ENCODE measurements at regions not wholly inside any gene's neighbourhood (a gene's known extent, or its start where the extent isn't known, plus 50 kb on each side); places are given as distances from the start of the nearest gene placed in this dataset.

GRCh38 chr12:89165703-89166102 is 186.6 kb downstream of the DUSP6 start:
- Histone ChIP-seq H3K4me3 (ENCODE audit: low read depth, low read length) (no peak overlapping the region), H3K9ac (ENCODE audit: low read depth, low read length) (no peak overlapping the region), H3K36me3 (ENCODE audit: control insufficient read depth, insufficient read depth, low read length) (no peaks in the 10 kb centered on the region), H3K4me1 (ENCODE audit: control insufficient read depth, insufficient read depth, low read length) (peaks cover 3% of the 10 kb centered on the region), H3K27me3 (ENCODE audit: control insufficient read depth, insufficient read depth, low read length) (peaks cover 46% of the 10 kb centered on the region), H3K9me3 (ENCODE audit: control insufficient read depth, insufficient read depth, low read length) (no peaks in the 10 kb centered on the region)

DNA sequence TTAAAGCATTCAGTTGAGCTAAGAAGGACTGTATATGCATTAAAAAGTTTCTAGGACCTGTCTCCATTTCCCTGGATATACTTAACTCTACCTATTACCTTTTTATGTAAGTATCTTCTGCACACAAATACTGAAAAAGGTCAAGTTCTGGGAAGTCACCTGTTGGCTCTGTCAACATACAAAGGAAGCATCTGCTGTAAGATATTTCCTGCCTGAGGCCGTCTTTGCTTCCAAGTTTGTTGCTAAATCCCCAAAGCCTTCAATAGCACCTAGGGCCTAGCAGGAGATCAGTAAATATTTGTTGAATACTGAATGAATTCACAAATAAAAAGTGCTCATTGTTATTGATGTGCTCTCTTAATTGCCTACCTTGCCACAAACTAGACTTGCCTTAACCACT is 188.4 kb downstream of the DUSP6 start:
- Histone ChIP-seq H3K9ac (ENCODE audit: low read depth, low read length) (no peak overlapping the region), H3K9me3 (ENCODE audit: control insufficient read depth, insufficient read depth, low read length) (no peaks in the 10 kb centered on the region), H3K4me3 (ENCODE audit: low read depth, low read length) (no peak overlapping the region), H3K4me1 (ENCODE audit: control insufficient read depth, insufficient read depth, low read length) (peaks cover 3% of the 10 kb centered on the region), H3K36me3 (ENCODE audit: control insufficient read depth, insufficient read depth, low read length) (no peaks in the 10 kb centered on the region), H3K27me3 (ENCODE audit: control insufficient read depth, insufficient read depth, low read length) (peaks cover 50% of the 10 kb centered on the region)

DNA sequence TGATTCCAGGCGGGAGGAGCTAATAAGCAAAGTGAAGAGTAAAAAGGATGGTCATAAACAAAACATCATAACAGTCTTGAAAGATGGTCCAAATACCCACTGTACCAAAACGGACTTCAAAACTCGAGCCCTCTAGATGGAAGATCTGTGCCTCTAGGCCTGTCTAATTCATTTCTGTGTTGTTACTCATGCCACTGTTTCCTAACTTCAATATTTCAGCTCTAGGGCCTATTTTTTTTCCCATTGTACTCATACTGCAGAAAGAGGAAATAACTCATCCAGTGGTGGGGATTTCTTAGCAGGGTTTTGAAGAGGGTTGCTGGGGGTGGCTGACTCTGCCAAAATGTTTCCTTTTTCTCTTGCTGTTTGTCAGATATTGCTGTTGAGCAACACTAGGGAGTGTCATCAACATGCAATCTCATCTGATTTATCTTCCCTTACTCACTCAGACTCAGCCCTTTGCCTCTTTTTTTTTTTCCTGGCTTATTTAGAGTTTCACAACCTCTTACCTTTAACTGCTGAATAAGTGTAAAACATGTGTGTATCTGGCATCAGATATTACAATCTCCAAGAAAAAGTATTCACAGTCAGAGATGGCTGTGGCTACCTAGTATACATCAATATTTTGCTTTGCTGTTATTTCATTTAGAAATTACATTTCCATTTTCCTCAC is 189.6 kb downstream of the DUSP6 start:
- H3K4me3 ChIP-seq (ENCODE audit: low read depth, low read length), result no peak overlapping the region
- no peaks in the 10 kb centered on the region for H3K36me3 ChIP-seq (ENCODE audit: control insufficient read depth, insufficient read depth, low read length)
- H3K27me3 ChIP-seq (ENCODE audit: control insufficient read depth, insufficient read depth, low read length), result peaks cover 50% of the 10 kb centered on the region
- peaks cover 3% of the 10 kb centered on the region for H3K4me1 ChIP-seq (ENCODE audit: control insufficient read depth, insufficient read depth, low read length)
- no peaks in the 10 kb centered on the region for H3K9me3 ChIP-seq (ENCODE audit: control insufficient read depth, insufficient read depth, low read length)
- H3K9ac ChIP-seq (ENCODE audit: low read depth, low read length), result no peak overlapping the region

- Histone ChIP-seq H3K9ac (ENCODE audit: low read depth, low read length) (no peak overlapping the region), H3K4me1 (ENCODE audit: control insufficient read depth, insufficient read depth, low read length) (peaks cover 3% of the 10 kb centered on the region)
Observed at GRCh38 chr12:89161557-89161956, 190.7 kb downstream of the DUSP6 start.

GRCh38 chr12:89160716-89161123 is 191.6 kb downstream of the DUSP6 start:
- H3K4me3 ChIP-seq (ENCODE audit: low read depth, low read length), result no peak overlapping the region
- H3K27me3 ChIP-seq (ENCODE audit: control insufficient read depth, insufficient read depth, low read length), result peaks cover 37% of the 10 kb centered on the region
- peaks cover 2% of the 10 kb centered on the region for H3K4me1 ChIP-seq (ENCODE audit: control insufficient read depth, insufficient read depth, low read length)
- H3K9ac ChIP-seq (ENCODE audit: low read depth, low read length), result no peak overlapping the region
- H3K36me3 ChIP-seq (ENCODE audit: control insufficient read depth, insufficient read depth, low read length), result no peaks in the 10 kb centered on the region
- no peaks in the 10 kb centered on the region for H3K9me3 ChIP-seq (ENCODE audit: control insufficient read depth, insufficient read depth, low read length)

More at GRCh38 chr12:89161557-89161956, 190.7 kb downstream of the DUSP6 start:
- no peaks in the 10 kb centered on the region for H3K36me3 ChIP-seq (ENCODE audit: control insufficient read depth, insufficient read depth, low read length)
- no peak overlapping the region for H3K4me3 ChIP-seq (ENCODE audit: low read depth, low read length)
- no peaks in the 10 kb centered on the region for H3K9me3 ChIP-seq (ENCODE audit: control insufficient read depth, insufficient read depth, low read length)
- H3K27me3 ChIP-seq (ENCODE audit: control insufficient read depth, insufficient read depth, low read length), result peaks cover 42% of the 10 kb centered on the region

- no peaks in the 10 kb centered on the region for H3K9me3 ChIP-seq (ENCODE audit: control insufficient read depth, insufficient read depth, low read length)
- H3K4me3 ChIP-seq (ENCODE audit: low read depth, low read length), result no peak overlapping the region
- no peak overlapping the region for H3K9ac ChIP-seq (ENCODE audit: low read depth, low read length)
- no peaks in the 10 kb centered on the region for H3K4me1 ChIP-seq (ENCODE audit: control insufficient read depth, insufficient read depth, low read length)
- H3K27me3 ChIP-seq (ENCODE audit: control insufficient read depth, insufficient read depth, low read length), result peaks cover 24% of the 10 kb centered on the region
- H3K36me3 ChIP-seq (ENCODE audit: control insufficient read depth, insufficient read depth, low read length), result no peaks in the 10 kb centered on the region
Observed at GRCh38 chr12:89157413-89157812, 194.9 kb downstream of the DUSP6 start.

- Histone ChIP-seq H3K4me1 (ENCODE audit: control insufficient read depth, insufficient read depth, low read length) (peaks cover 2% of the 10 kb centered on the region), H3K27me3 (ENCODE audit: control insufficient read depth, insufficient read depth, low read length) (peaks cover 20% of the 10 kb centered on the region), H3K9me3 (ENCODE audit: control insufficient read depth, insufficient read depth, low read length) (no peaks in the 10 kb centered on the region), H3K36me3 (ENCODE audit: control insufficient read depth, insufficient read depth, low read length) (no peaks in the 10 kb centered on the region), H3K4me3 (ENCODE audit: low read depth, low read length) (no peak overlapping the region), H3K9ac (ENCODE audit: low read depth, low read length) (no peak overlapping the region)
Observed at GRCh38 chr12:89156862-89157262, 195.4 kb downstream of the DUSP6 start.

- H3K4me3 ChIP-seq (ENCODE audit: low read depth, low read length), result no peak overlapping the region
- peaks cover 5% of the 10 kb centered on the region for H3K4me1 ChIP-seq (ENCODE audit: control insufficient read depth, insufficient read depth, low read length)
- no peak overlapping the region for H3K9ac ChIP-seq (ENCODE audit: low read depth, low read length)
- no peaks in the 10 kb centered on the region for H3K36me3 ChIP-seq (ENCODE audit: control insufficient read depth, insufficient read depth, low read length)
- no peaks in the 10 kb centered on the region for H3K9me3 ChIP-seq (ENCODE audit: control insufficient read depth, insufficient read depth, low read length)
- H3K27me3 ChIP-seq (ENCODE audit: control insufficient read depth, insufficient read depth, low read length), result peaks cover 17% of the 10 kb centered on the region
Observed at GRCh38 chr12:89156340-89156739, 196.0 kb downstream of the DUSP6 start.

DNA sequence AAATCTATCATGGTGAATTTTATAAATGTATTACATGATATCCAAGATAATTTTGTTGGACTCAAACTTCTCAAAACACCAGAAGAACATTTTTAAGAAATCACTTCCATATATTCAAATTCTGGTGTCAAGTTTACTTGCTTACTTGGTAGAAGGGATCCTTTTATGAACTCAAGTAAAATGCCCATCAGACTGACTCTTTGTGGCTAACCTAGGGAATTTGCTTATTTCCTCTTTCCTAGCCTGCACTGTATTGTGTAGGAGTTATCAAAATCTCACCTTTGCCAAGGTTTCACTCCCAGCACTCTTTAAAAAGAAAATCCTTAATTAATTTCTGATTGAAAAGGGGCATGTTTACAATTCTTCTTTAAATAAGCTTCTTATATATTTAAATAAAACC is 196.5 kb downstream of the DUSP6 start:
- Histone ChIP-seq H3K4me1 (ENCODE audit: control insufficient read depth, insufficient read depth, low read length) (peaks cover 5% of the 10 kb centered on the region), H3K36me3 (ENCODE audit: control insufficient read depth, insufficient read depth, low read length) (no peaks in the 10 kb centered on the region), H3K4me3 (ENCODE audit: low read depth, low read length) (no peak overlapping the region), H3K9me3 (ENCODE audit: control insufficient read depth, insufficient read depth, low read length) (no peaks in the 10 kb centered on the region), H3K9ac (ENCODE audit: low read depth, low read length) (no peak overlapping the region), H3K27me3 (ENCODE audit: control insufficient read depth, insufficient read depth, low read length) (peaks cover 12% of the 10 kb centered on the region)

DNA sequence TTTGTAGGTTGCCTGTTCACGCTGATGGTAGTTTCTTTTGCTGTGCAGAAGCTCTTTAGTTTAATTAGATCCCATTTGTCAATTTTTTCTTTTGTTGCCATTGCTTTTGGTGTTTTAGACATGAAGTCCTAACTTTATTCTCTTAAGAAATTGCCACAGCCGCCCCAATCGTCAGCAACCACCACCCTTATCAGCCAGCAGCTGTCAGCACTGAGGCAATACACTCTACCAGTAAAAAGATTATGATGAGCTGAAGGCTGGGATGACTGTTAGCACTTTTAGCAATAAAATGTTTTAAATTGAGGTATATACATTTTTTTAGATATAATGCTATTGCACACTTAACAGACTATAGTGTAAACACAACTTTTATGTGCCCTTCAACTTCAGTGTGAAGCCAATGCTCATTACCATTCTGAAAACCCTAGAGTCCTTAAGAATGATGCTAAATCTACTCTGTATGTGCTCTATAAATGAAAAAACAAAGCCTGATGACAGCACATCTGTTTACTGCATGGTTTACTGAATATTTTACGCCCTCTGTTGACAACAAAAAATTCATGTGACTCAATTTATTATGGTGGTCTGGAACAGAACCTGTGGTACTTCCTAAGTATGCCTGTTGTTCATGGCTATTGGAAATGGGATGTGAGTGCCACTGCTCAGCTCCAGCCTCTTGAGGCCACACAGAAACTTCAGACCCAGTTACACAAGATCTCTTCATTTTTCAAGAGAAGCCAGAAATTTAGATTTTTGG is 197.4 kb downstream of the DUSP6 start:
- H3K9ac ChIP-seq (ENCODE audit: low read depth, low read length), result no peak overlapping the region
- H3K36me3 ChIP-seq (ENCODE audit: control insufficient read depth, insufficient read depth, low read length), result no peaks in the 10 kb centered on the region
- H3K9me3 ChIP-seq (ENCODE audit: control insufficient read depth, insufficient read depth, low read length), result peaks cover 3% of the 10 kb centered on the region
- H3K4me1 ChIP-seq (ENCODE audit: control insufficient read depth, insufficient read depth, low read length), result peaks cover 5% of the 10 kb centered on the region
- no peak overlapping the region for H3K4me3 ChIP-seq (ENCODE audit: low read depth, low read length)
- H3K27me3 ChIP-seq (ENCODE audit: control insufficient read depth, insufficient read depth, low read length), result peaks cover 6% of the 10 kb centered on the region

- Histone ChIP-seq H3K4me1 (ENCODE audit: control insufficient read depth, insufficient read depth, low read length) (peaks cover 5% of the 10 kb centered on the region), H3K9me3 (ENCODE audit: control insufficient read depth, insufficient read depth, low read length) (peaks cover 3% of the 10 kb centered on the region)
Observed at GRCh38 chr12:89153341-89153740, 199.0 kb downstream of the DUSP6 start.

DNA sequence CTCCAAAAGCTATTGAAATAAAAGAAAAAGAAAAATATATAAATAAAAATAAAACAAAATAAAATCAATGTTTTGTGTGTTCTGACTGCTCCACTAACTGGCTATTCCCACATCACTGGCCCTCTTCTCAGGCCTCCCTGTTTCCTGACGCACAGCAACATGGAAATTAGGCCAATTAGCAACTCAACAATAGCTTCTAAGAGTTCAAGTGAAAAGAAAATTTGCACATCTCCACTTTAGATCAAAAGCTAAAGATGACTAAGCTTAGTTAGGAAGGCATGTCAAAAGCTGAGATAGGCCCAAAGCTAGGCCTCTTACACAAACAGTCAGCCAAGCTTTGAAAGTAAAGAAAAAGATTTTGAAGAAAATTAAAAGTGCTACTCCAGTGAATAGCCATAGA is 200.8 kb downstream of the DUSP6 start:
- Histone ChIP-seq H3K36me3 (ENCODE audit: control insufficient read depth, insufficient read depth, low read length) (no peaks in the 10 kb centered on the region), H3K9me3 (ENCODE audit: control insufficient read depth, insufficient read depth, low read length) (peaks cover 3% of the 10 kb centered on the region), H3K27me3 (ENCODE audit: control insufficient read depth, insufficient read depth, low read length) (peaks cover 6% of the 10 kb centered on the region)

More at GRCh38 chr12:89153341-89153740, 199.0 kb downstream of the DUSP6 start:
- H3K27me3 ChIP-seq (ENCODE audit: control insufficient read depth, insufficient read depth, low read length), result peaks cover 6% of the 10 kb centered on the region
- H3K4me3 ChIP-seq (ENCODE audit: low read depth, low read length), result no peak overlapping the region
- H3K36me3 ChIP-seq (ENCODE audit: control insufficient read depth, insufficient read depth, low read length), result no peaks in the 10 kb centered on the region
- no peak overlapping the region for H3K9ac ChIP-seq (ENCODE audit: low read depth, low read length)

More for the DNA sequence above, 200.8 kb downstream of the DUSP6 start:
- H3K4me3 ChIP-seq (ENCODE audit: low read depth, low read length), result no peak overlapping the region
- H3K9ac ChIP-seq (ENCODE audit: low read depth, low read length), result no peak overlapping the region
- peaks cover 5% of the 10 kb centered on the region for H3K4me1 ChIP-seq (ENCODE audit: control insufficient read depth, insufficient read depth, low read length)
